H1 (cell line): ENCODE measurements at regions not wholly inside any gene's neighbourhood (a gene's known extent, or its start where the extent isn't known, plus 50 kb on each side); places are given as distances from the start of the nearest gene placed in this dataset.

Experiments
- CTCF ChIA-PET: fragments of 300-600 bp; sonication (Branson Sonifier 250); formaldehyde crosslinking; loops from one replicate; lab custom pipeline; 2021; ENCODE audit not compliant: partially characterized antibody; lab: Charles Lee
- POLR2A ChIA-PET: fragments of 300-600 bp; sonication (Branson Sonifier 250); formaldehyde crosslinking; loops from one replicate; lab custom pipeline; 2021; ENCODE audit warnings: inconsistent platforms; ENCODE audit not compliant: partially characterized antibody; lab: Charles Lee
- DNase-seq, 2 experiments: peaks; one replicate each; pipeline versions ENCODE4 v3.0.0 to v3.0.0-alpha.2; 2010 to 2022; ENCODE audit warnings: low spot score in 2 of 2, low read depth in 1 of 2, mixed read lengths in 1 of 2
- FAIRE-seq: peaks from 2 replicates; lab custom pipeline; 2011; peaks lifted over from hg19 to GRCh38; lab: Jason Lieb, UNC
- H2AFZ ChIP-seq: 2 replicates; pipeline ENCODE4 v1.8.1; 2012; ENCODE audit warnings: low read length, inconsistent platforms
- H2AK5ac ChIP-seq: 2 replicates; pipeline ENCODE4 v1.6.1; 2013; ENCODE audit warnings: low read depth, low read length
- H2BK120ac ChIP-seq: replicated peaks from 2 replicates; pipeline ENCODE3; 2013; ENCODE audit warnings: low read depth, low read length, inconsistent platforms
- H2BK12ac ChIP-seq: 2 replicates; pipeline ENCODE4 v1.6.1; 2013; ENCODE audit warnings: low read depth, low read length
- H2BK15ac ChIP-seq: 2 replicates; pipeline ENCODE4 v1.6.1; 2013; ENCODE audit warnings: low read length
- H2BK20ac ChIP-seq: 2 replicates; pipeline ENCODE4 v1.6.1; 2013; ENCODE audit warnings: low read length
- H2BK5ac ChIP-seq: 2 replicates; pipeline ENCODE4 v1.6.1; 2013; ENCODE audit warnings: low read depth, low read length
- H3K14ac ChIP-seq: 2 replicates; pipeline ENCODE4 v1.6.1; 2013; ENCODE audit warnings: inconsistent platforms; ENCODE audit not compliant: insufficient read length
- H3K18ac ChIP-seq: 2 replicates; pipeline ENCODE4 v1.6.1; 2013; ENCODE audit warnings: low read length; ENCODE audit errors: extremely low read depth
- H3K23ac ChIP-seq: 2 replicates; pipeline ENCODE4 v1.6.1; 2013; ENCODE audit warnings: inconsistent platforms; ENCODE audit not compliant: insufficient read length
- H3K23me2 ChIP-seq: 2 replicates; pipeline ENCODE4 v1.6.1; 2013; ENCODE audit warnings: low read depth, low read length
- H3K27ac ChIP-seq: 2 replicates; pipeline ENCODE4 v1.6.1; 2011; ENCODE audit warnings: low read depth, low read length, inconsistent platforms
- H3K27me3 ChIP-seq, 4 experiments: replicated peaks in 1 of 4; 1 replicate in 1 of 4; 2 replicates in 3 of 4; pipeline versions ENCODE4 v1.6.1 to v1.8.1; 2011 to 2013; ENCODE audit warnings: low read length in 3 of 4, mild to moderate bottlenecking in 3 of 4, inconsistent platforms in 2 of 4, mixed read lengths in 2 of 4, moderate library complexity in 1 of 4; ENCODE audit not compliant: control insufficient read depth in 3 of 4, insufficient read depth in 3 of 4; ENCODE audit errors: extremely low read depth in 1 of 4
- H3K36me3 ChIP-seq, 4 experiments: 2 replicates each; pipeline versions ENCODE4 v1.6.1 to v1.8.1; 2011 to 2013; ENCODE audit warnings: mild to moderate bottlenecking in 4 of 4, low read length in 3 of 4, moderate library complexity in 2 of 4, control low read depth in 1 of 4, inconsistent platforms in 1 of 4; ENCODE audit not compliant: insufficient read depth in 4 of 4, control insufficient read depth in 2 of 4
- H3K4ac ChIP-seq: replicated peaks from 2 replicates; pipeline ENCODE3; 2013; ENCODE audit warnings: low read length, low read depth, mixed read lengths, inconsistent platforms; ENCODE audit not compliant: insufficient read length
- H3K4me1 ChIP-seq, 4 experiments: replicated peaks in 1 of 4; 1 replicate in 1 of 4; 2 replicates in 3 of 4; pipeline versions ENCODE4 v1.6.1 to v1.8.1; 2011 to 2013; ENCODE audit warnings: low read length in 3 of 4, inconsistent platforms in 2 of 4, mixed read lengths in 1 of 4; ENCODE audit not compliant: insufficient read depth in 4 of 4, control insufficient read depth in 3 of 4
- H3K4me2 ChIP-seq, 2 experiments: 2 replicates each; pipeline versions ENCODE4 v1.6.1 to v1.8.1; 2011 to 2013; ENCODE audit warnings: low read depth in 2 of 2, low read length in 2 of 2, control low read depth in 1 of 2, inconsistent platforms in 1 of 2, mild to moderate bottlenecking in 1 of 2; ENCODE audit not compliant: insufficient read depth in 1 of 2
- H3K4me3 ChIP-seq, 4 experiments: fragments of 200-600, 300-600 bp in 1 of 4; sonication (generic), shearing (Covaris generic), sonication (Bioruptor Twin) in 1 of 4; 2 replicates each; pipeline versions ENCODE4 v1.5.1 to v1.8.1; 2011 to 2016; ENCODE audit warnings: low read length in 4 of 4, low read depth in 3 of 4, control low read depth in 2 of 4, inconsistent platforms in 2 of 4, mild to moderate bottlenecking in 2 of 4, mixed read lengths in 1 of 4, moderate library complexity in 1 of 4; ENCODE audit not compliant: insufficient read depth in 2 of 4; ENCODE audit errors: extremely low read depth in 1 of 4
- H3K56ac ChIP-seq: replicated peaks from 2 replicates; pipeline ENCODE3; 2013; ENCODE audit warnings: low read depth, mild to moderate bottlenecking, mixed read lengths, low read length, inconsistent platforms; ENCODE audit not compliant: insufficient read length
- H3K79me1 ChIP-seq: 2 replicates; pipeline ENCODE4 v1.6.1; 2013; ENCODE audit warnings: low read depth, low read length, control low read depth
- H3K79me2 ChIP-seq, 2 experiments: 2 replicates each; pipeline versions ENCODE4 v1.6.1 to v1.8.1; 2012 to 2013; ENCODE audit warnings: low read length in 2 of 2, mild to moderate bottlenecking in 2 of 2, inconsistent platforms in 1 of 2; ENCODE audit not compliant: insufficient read depth in 2 of 2, control insufficient read depth in 1 of 2
- H3K9ac ChIP-seq, 4 experiments: replicated peaks in 1 of 4; 1 replicate in 1 of 4; 2 replicates in 3 of 4; pipeline versions ENCODE4 v1.6.1 to v1.8.1; 2011 to 2013; ENCODE audit warnings: low read depth in 3 of 4, low read length in 3 of 4, control low read depth in 2 of 4, mild to moderate bottlenecking in 2 of 4, moderate library complexity in 2 of 4, inconsistent platforms in 1 of 4; ENCODE audit errors: extremely low read depth in 1 of 4
- H3K9me3 ChIP-seq, 2 experiments: 2 replicates each; pipeline versions ENCODE4 v1.6.1 to v1.8.1; 2012 to 2013; ENCODE audit warnings: mild to moderate bottlenecking in 2 of 2, moderate library complexity in 2 of 2, control low read depth in 1 of 2, inconsistent platforms in 1 of 2, low read depth in 1 of 2, low read length in 1 of 2, mixed read lengths in 1 of 2; ENCODE audit not compliant: insufficient read depth in 2 of 2
- H4K20me1 ChIP-seq, 2 experiments: replicated peaks in 1 of 2; 2 replicates each; pipeline versions ENCODE3 to v1.8.1; 2011 to 2013; ENCODE audit warnings: inconsistent platforms in 2 of 2, low read length in 2 of 2, mild to moderate bottlenecking in 1 of 2; ENCODE audit not compliant: insufficient read depth in 2 of 2, control insufficient read depth in 1 of 2
- H4K5ac ChIP-seq: 2 replicates; pipeline ENCODE4 v1.6.1; 2013; ENCODE audit warnings: low read length, low read depth, mixed read lengths, inconsistent platforms; ENCODE audit not compliant: insufficient read length
- H4K8ac ChIP-seq: 2 replicates; pipeline ENCODE4 v1.8.0; 2013; ENCODE audit warnings: mild to moderate bottlenecking, moderate library complexity, low read length, inconsistent platforms; ENCODE audit not compliant: insufficient read depth; ENCODE audit errors: extremely low read depth
- H4K91ac ChIP-seq: replicated peaks from 2 replicates; pipeline ENCODE3; 2013; ENCODE audit warnings: low read length, mixed read lengths, inconsistent platforms; ENCODE audit not compliant: insufficient read length
- CTBP2 ChIP-seq: IDR thresholded peaks from 2 replicates; pipeline ENCODE4 v1.7.0; 2011; ENCODE audit warnings: borderline replicate concordance, mild to moderate bottlenecking, moderate library complexity, mixed read lengths, low read length; ENCODE audit not compliant: insufficient read depth, insufficient read length
- JUND ChIP-seq: IDR thresholded peaks from 2 replicates; pipeline ENCODE4 v1.6.1; 2011; ENCODE audit warnings: mild to moderate bottlenecking, improper control_type of control experiment, low read length
- SIRT6 ChIP-seq: IDR thresholded peaks from one replicate; pipeline ENCODE4 v1.7.1; 2012; ENCODE audit warnings: low read length, inconsistent platforms
- SRF ChIP-seq: IDR thresholded peaks from 2 replicates; pipeline ENCODE4 v1.6.1; 2011; ENCODE audit warnings: mild to moderate bottlenecking, low read depth, low read length, moderate library complexity
- SUZ12 ChIP-seq: fragments of 200-600 bp; sonication (generic); IDR thresholded peaks from 2 replicates; pipeline ENCODE4 v1.6.1; 2012; ENCODE audit warnings: mild to moderate bottlenecking, inconsistent platforms, low read length, moderate library complexity, mixed read lengths
- TAF7 ChIP-seq: optimal IDR thresholded peaks from 2 replicates; pipeline ENCODE3; 2011; ENCODE audit warnings: low read depth, mild to moderate bottlenecking, inconsistent platforms, low read length, moderate library complexity, borderline replicate concordance
- WGBS, 2 experiments: shearing (Covaris generic) in 1 of 2; methylation state at CpG; one replicate each; pipeline versions ENCODE4 v1.1.6 to v1.1.7; 2013 to 2015; ENCODE audit warnings: low lambda C conversion rate in 2 of 2, mixed read lengths in 2 of 2, inconsistent platforms in 1 of 2, low coverage in 1 of 2, missing lambda C conversion rate in 1 of 2; ENCODE audit not compliant: insufficient replicate concordance in 2 of 2, insufficient coverage in 1 of 2, insufficient read length in 1 of 2; ENCODE audit errors: extremely low coverage in 1 of 2, missing lambda C conversion rate in 1 of 2; 5-methylcytosine and 5-hydroxymethylcytosine counted together
- TF ChIP-seq, protein P1 (sequence below): IDR thresholded peaks from 2 replicates; pipeline ENCODE4 v1.6.1; 2012; ENCODE audit warnings: inconsistent platforms

- no peak overlapping the region for H3K18ac ChIP-seq
- DNase-seq (no peak), FAIRE-seq (no peak)
- H3K9ac ChIP-seq, result no peak overlapping the region
- TF ChIP-seq SUZ12 (no peak), JUND (no peak), TAF7 (no peak), CTBP2 (no peak), SIRT6 (no peak), SRF (no peak)
- TF ChIP-seq, protein P1, sequence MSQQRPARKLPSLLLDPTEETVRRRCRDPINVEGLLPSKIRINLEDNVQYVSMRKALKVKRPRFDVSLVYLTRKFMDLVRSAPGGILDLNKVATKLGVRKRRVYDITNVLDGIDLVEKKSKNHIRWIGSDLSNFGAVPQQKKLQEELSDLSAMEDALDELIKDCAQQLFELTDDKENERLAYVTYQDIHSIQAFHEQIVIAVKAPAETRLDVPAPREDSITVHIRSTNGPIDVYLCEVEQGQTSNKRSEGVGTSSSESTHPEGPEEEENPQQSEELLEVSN, result no peak
- H4K20me1 ChIP-seq, result no peaks in the 10 kb centered on the region
- H3K27me3 ChIP-seq, result no peaks in the 10 kb centered on the region
- H4K91ac ChIP-seq, result no peak overlapping the region
- 80% methylated on average over 1 of the region's 2 CpGs; no CpG with 5 or more reads in 1 of the 2 experiments for WGBS, 2 experiments
- H3K9me3 ChIP-seq, result no peaks in the 10 kb centered on the region
- H2AFZ ChIP-seq, result no peak overlapping the region
- no peak overlapping the region for H2AK5ac ChIP-seq
- H3K4me2 ChIP-seq, result no peak overlapping the region
- POLR2A ChIA-PET, result no interaction called here
- H3K27ac ChIP-seq, result no peak overlapping the region
- no peak overlapping the region for H3K23ac ChIP-seq
- no peaks in the 10 kb centered on the region for H3K4me1 ChIP-seq
- H2BK120ac ChIP-seq, result no peak overlapping the region
- no peak overlapping the region for H2BK15ac ChIP-seq
- H3K36me3 ChIP-seq, result no peaks in the 10 kb centered on the region
- no peak overlapping the region for H2BK12ac ChIP-seq
- no peak overlapping the region for H3K4me3 ChIP-seq
- no peaks in the 10 kb centered on the region for H3K23me2 ChIP-seq
- no peak overlapping the region for H3K4ac ChIP-seq
- no peak overlapping the region for H3K14ac ChIP-seq
- no peak overlapping the region for H4K8ac ChIP-seq
- no peak overlapping the region for H3K56ac ChIP-seq
- no peak overlapping the region for H2BK5ac ChIP-seq
- H4K5ac ChIP-seq, result no peak overlapping the region
- CTCF ChIA-PET, result no interaction called here
- no peaks in the 10 kb centered on the region for H3K79me2 ChIP-seq
- no peaks in the 10 kb centered on the region for H3K79me1 ChIP-seq
- no peak overlapping the region for H2BK20ac ChIP-seq
These were observed 173.8 kb upstream of the RAI2 start for GRCh38 chrX:18034945-18035344.
